ENCODE measurements at regions not wholly inside any gene's neighbourhood (a gene's known extent, or its start where the extent isn't known, plus 50 kb on each side); places are given as distances from the start of the nearest gene placed in this dataset.

GRCh38 chr5:15008476-15008875, 136.9 kb upstream of the ANKH start:
- H3K9me3 Mint-ChIP-seq, result no peaks in the 10 kb centered on the region
- peaks cover 13% of the 10 kb centered on the region for H3K27me3 Mint-ChIP-seq (ENCODE audit: low read depth)
- H3K4me1 Mint-ChIP-seq, result peaks cover 14% of the 10 kb centered on the region
- no peak overlapping the region for H3K4me3 Mint-ChIP-seq
- H3K36me3 Mint-ChIP-seq (ENCODE audit: low read depth), result no peaks in the 10 kb centered on the region
- TF ChIP-seq, protein P1, sequence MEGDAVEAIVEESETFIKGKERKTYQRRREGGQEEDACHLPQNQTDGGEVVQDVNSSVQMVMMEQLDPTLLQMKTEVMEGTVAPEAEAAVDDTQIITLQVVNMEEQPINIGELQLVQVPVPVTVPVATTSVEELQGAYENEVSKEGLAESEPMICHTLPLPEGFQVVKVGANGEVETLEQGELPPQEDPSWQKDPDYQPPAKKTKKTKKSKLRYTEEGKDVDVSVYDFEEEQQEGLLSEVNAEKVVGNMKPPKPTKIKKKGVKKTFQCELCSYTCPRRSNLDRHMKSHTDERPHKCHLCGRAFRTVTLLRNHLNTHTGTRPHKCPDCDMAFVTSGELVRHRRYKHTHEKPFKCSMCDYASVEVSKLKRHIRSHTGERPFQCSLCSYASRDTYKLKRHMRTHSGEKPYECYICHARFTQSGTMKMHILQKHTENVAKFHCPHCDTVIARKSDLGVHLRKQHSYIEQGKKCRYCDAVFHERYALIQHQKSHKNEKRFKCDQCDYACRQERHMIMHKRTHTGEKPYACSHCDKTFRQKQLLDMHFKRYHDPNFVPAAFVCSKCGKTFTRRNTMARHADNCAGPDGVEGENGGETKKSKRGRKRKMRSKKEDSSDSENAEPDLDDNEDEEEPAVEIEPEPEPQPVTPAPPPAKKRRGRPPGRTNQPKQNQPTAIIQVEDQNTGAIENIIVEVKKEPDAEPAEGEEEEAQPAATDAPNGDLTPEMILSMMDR (IDR thresholded peaks at IDR 0.05; ENCODE audit: unreplicated experiment in 3 of 3), result no peak
- H3K27ac Mint-ChIP-seq, result peak overlapping the region in 2 of 3 experiments; percentile 43 to 62

- Mint-ChIP-seq H3K27ac (no peak overlapping the region), H3K9me3 (no peaks in the 10 kb centered on the region), H3K27me3 (ENCODE audit: low read depth) (peaks cover 13% of the 10 kb centered on the region), H3K36me3 (ENCODE audit: low read depth) (no peaks in the 10 kb centered on the region), H3K4me1 (peaks cover 14% of the 10 kb centered on the region), H3K4me3 (no peak overlapping the region)
- TF ChIP-seq, protein P1 (IDR thresholded peaks at IDR 0.05; ENCODE audit: unreplicated experiment in 3 of 3), result no peak
Observed at GRCh38 chr5:15007646-15008045, 136.1 kb upstream of the ANKH start.

DNA sequence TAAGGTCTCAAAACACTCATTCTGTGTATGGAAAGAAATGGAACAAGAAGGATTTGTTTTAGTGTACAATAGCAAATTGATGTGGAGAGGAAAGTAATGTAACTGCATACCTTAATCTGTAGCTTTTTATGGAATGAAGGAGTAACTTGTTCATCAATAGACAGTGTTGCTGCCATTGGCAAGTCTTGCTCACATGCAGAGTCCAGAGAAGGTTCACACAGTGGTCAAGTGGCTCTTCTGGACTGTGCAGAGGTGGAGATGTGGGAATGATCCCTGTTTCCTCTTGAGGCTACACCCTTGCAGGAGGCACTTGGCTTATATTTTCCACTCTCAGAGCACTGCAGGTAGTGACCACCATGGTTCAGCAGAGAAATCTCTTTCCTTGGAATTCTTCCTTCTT, 132.9 kb upstream of the ANKH start:
- H3K27ac Mint-ChIP-seq, result no peak overlapping the region
- TF ChIP-seq, protein P1 (IDR thresholded peaks at IDR 0.05; ENCODE audit: unreplicated experiment in 3 of 3), result no peak
- H3K36me3 Mint-ChIP-seq (ENCODE audit: low read depth), result no peaks in the 10 kb centered on the region
- no peak overlapping the region for H3K4me3 Mint-ChIP-seq
- peaks cover 13% of the 10 kb centered on the region for H3K4me1 Mint-ChIP-seq
- peaks cover 3% of the 10 kb centered on the region for H3K9me3 Mint-ChIP-seq
- peaks cover 10% of the 10 kb centered on the region for H3K27me3 Mint-ChIP-seq (ENCODE audit: low read depth)

GRCh38 chr5:15003511-15003920, 131.9 kb upstream of the ANKH start:
- Mint-ChIP-seq H3K4me3 (no peak overlapping the region), H3K36me3 (ENCODE audit: low read depth) (no peaks in the 10 kb centered on the region)
- TF ChIP-seq, protein P1 (IDR thresholded peaks at IDR 0.05; ENCODE audit: unreplicated experiment in 3 of 3), result peak; percentile 78 to 83 (median 82)

DNA sequence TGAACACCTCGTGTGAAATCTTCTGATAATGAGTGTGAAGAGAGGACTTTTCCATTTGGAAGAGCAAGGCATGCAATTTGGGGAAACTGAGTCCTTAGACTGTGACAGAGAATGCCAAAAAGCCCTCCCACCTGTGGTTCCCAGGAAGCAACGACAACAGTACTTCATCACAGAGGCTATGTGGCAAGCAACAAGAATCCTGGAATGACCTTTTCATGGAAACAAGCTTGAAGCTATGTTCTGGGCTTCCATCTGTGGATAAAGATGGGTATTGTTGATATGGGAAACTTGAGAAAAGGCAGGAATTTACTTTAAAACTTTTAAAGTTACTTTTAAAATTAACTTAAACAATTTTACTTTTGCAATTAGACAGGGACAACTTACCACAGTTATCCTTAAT, 131.2 kb upstream of the ANKH start:
- TF ChIP-seq, protein P1 (IDR thresholded peaks at IDR 0.05; ENCODE audit: unreplicated experiment in 3 of 3), result no peak
- peaks cover 13% of the 10 kb centered on the region for H3K9me3 Mint-ChIP-seq
- H3K27me3 Mint-ChIP-seq (ENCODE audit: low read depth), result peaks cover 10% of the 10 kb centered on the region
- no peak overlapping the region for H3K4me3 Mint-ChIP-seq
- H3K27ac Mint-ChIP-seq, result no peak overlapping the region
- H3K4me1 Mint-ChIP-seq, result no peaks in the 10 kb centered on the region
- H3K36me3 Mint-ChIP-seq (ENCODE audit: low read depth), result no peaks in the 10 kb centered on the region

More at GRCh38 chr5:15003511-15003920, 131.9 kb upstream of the ANKH start:
- peaks cover 3% of the 10 kb centered on the region for H3K4me1 Mint-ChIP-seq
- peaks cover 11% of the 10 kb centered on the region for H3K9me3 Mint-ChIP-seq
- H3K27me3 Mint-ChIP-seq (ENCODE audit: low read depth), result peaks cover 10% of the 10 kb centered on the region
- peak overlapping the region in 1 of 3 experiments; percentile 19 for H3K27ac Mint-ChIP-seq

- Mint-ChIP-seq H3K27ac (no peak overlapping the region), H3K4me1 (no peaks in the 10 kb centered on the region), H3K9me3 (peaks cover 13% of the 10 kb centered on the region), H3K27me3 (ENCODE audit: low read depth) (peaks cover 10% of the 10 kb centered on the region), H3K36me3 (ENCODE audit: low read depth) (no peaks in the 10 kb centered on the region), H3K4me3 (no peak overlapping the region)
- TF ChIP-seq, protein P1 (IDR thresholded peaks at IDR 0.05; ENCODE audit: unreplicated experiment in 3 of 3), result no peak
Observed at GRCh38 chr5:15002173-15002572, 130.6 kb upstream of the ANKH start.

Measured in nephron (organoid).